ENCODE measurements at regions not wholly inside any gene's neighbourhood (a gene's known extent, or its start where the extent isn't known, plus 50 kb on each side); places are given as distances from the start of the nearest gene placed in this dataset.
A peak's percentile ranks its signal among the peaks of the same experiment; 100 is the strongest.

DNA sequence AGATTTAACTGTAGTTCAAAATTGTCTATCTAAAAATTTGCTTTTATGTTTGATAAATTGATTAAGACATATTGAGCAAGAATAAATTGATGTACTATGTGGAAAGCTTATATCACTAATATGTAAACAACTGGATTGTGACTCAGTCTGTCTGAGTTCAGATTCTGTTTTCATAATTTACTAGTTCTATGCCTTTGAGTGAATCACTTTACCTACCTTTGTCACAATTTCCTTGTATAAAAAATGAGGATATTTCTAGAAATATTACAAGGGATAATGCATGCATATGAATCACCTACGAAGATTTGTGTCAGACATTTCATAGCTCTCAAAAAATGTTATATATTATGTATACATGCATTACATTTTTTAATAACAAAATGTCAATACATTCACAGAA lies 245.1 kb upstream of the ZWINT start:
- H3K27me3 ChIP-seq (ENCODE audit: control insufficient read depth, insufficient read depth, low read length), result no peaks in the 10 kb centered on the region
- H3K36me3 ChIP-seq (ENCODE audit: control insufficient read depth in 2 of 3, insufficient read depth in 3 of 3, low read length in 3 of 3), result no peaks in the 10 kb centered on the region
- H3K4me3 ChIP-seq (ENCODE audit: low read length in 3 of 3), result no peak overlapping the region
- H3K27ac ChIP-seq (ENCODE audit: low read depth in 2 of 2, low read length in 2 of 2), result no peak overlapping the region
- H3K4me1 ChIP-seq (ENCODE audit: control insufficient read depth in 2 of 3, insufficient read depth in 2 of 3, low read depth in 1 of 3, low read length in 3 of 3), result no peaks in the 10 kb centered on the region
- intact Hi-C loops (cut with DNase I), result no loop called here
- H3K9ac ChIP-seq (ENCODE audit: low read length in 3 of 3), result no peak overlapping the region
- TF ChIP-seq, protein P1, sequence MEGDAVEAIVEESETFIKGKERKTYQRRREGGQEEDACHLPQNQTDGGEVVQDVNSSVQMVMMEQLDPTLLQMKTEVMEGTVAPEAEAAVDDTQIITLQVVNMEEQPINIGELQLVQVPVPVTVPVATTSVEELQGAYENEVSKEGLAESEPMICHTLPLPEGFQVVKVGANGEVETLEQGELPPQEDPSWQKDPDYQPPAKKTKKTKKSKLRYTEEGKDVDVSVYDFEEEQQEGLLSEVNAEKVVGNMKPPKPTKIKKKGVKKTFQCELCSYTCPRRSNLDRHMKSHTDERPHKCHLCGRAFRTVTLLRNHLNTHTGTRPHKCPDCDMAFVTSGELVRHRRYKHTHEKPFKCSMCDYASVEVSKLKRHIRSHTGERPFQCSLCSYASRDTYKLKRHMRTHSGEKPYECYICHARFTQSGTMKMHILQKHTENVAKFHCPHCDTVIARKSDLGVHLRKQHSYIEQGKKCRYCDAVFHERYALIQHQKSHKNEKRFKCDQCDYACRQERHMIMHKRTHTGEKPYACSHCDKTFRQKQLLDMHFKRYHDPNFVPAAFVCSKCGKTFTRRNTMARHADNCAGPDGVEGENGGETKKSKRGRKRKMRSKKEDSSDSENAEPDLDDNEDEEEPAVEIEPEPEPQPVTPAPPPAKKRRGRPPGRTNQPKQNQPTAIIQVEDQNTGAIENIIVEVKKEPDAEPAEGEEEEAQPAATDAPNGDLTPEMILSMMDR (IDR thresholded peaks at IDR 0.05; ENCODE audit: borderline replicate concordance, extremely low read depth, insufficient read depth), result no peak
- DNase-seq (no peak), FAIRE-seq (peak; percentile 11)
- no peaks in the 10 kb centered on the region for H3K9me3 ChIP-seq (ENCODE audit: control insufficient read depth in 2 of 3, insufficient read depth in 1 of 3, low read length in 3 of 3)

DNA sequence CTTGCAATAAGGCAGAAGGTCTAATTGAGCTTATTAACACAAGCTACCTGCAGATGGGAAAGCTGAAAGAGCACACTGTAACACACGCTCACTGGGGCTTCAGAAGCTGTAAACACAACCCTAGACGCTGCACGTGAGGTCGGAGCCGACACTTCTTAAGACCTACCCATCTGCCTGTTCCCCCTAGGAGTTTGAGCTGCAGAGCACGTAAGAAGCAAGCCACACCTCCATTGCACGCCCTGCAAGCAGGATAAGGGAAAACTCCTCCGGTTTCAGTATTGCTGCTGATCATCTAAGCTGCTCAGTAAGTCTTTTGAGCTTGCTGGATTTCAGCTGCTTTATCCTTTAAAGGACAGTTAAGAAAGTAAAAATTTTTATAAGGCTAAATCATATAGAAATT lies 244.0 kb upstream of the ZWINT start:
- H3K4me3 ChIP-seq (ENCODE audit: low read length in 3 of 3), result peak overlapping the region in 2 of 3 donors; percentile 18 to 40
- no peaks in the 10 kb centered on the region for H3K27me3 ChIP-seq (ENCODE audit: control insufficient read depth, insufficient read depth, low read length)
- TF ChIP-seq, protein P1 (IDR thresholded peaks at IDR 0.05; ENCODE audit: borderline replicate concordance, extremely low read depth, insufficient read depth), result no peak
- DNase-seq, result peak in 3 of 5 donors; percentile 19 to 33 (median 27)
- H3K36me3 ChIP-seq (ENCODE audit: control insufficient read depth in 2 of 3, insufficient read depth in 3 of 3, low read length in 3 of 3), result no peaks in the 10 kb centered on the region
- H3K4me1 ChIP-seq (ENCODE audit: control insufficient read depth in 2 of 3, insufficient read depth in 2 of 3, low read depth in 1 of 3, low read length in 3 of 3), result no peaks in the 10 kb centered on the region
- no peak for FAIRE-seq
- no peak overlapping the region for H3K9ac ChIP-seq (ENCODE audit: low read length in 3 of 3)
- no peaks in the 10 kb centered on the region for H3K9me3 ChIP-seq (ENCODE audit: control insufficient read depth in 2 of 3, insufficient read depth in 1 of 3, low read length in 3 of 3)
- intact Hi-C loops (cut with DNase I), result no loop called here
- no peak overlapping the region for H3K27ac ChIP-seq (ENCODE audit: low read depth in 2 of 2, low read length in 2 of 2)

DNA sequence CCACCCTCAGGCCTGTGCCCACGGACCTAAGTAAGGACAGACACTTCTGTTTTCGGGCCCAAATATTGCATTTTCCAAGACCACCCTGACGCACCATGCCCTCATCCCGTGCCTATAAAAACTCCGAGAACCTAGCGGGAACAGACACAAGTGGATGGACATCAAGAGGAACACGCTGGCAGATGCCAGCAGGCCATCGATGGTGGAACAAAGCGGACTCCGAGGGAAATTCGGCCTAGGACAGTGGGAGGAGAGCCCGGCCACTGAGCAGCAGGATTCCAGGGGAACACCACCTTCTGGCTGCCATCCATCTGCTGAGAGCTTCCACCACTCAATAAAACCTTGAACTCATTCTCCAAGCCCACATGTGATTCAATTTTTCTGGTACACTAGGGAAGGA lies 243.6 kb upstream of the ZWINT start:
- no peaks in the 10 kb centered on the region for H3K27me3 ChIP-seq (ENCODE audit: control insufficient read depth, insufficient read depth, low read length)
- DNase-seq, result peak in 1 of 5 donors; percentile 52
- TF ChIP-seq, protein P1 (IDR thresholded peaks at IDR 0.05; ENCODE audit: borderline replicate concordance, extremely low read depth, insufficient read depth), result no peak
- FAIRE-seq, result no peak
- H3K36me3 ChIP-seq (ENCODE audit: control insufficient read depth in 2 of 3, insufficient read depth in 3 of 3, low read length in 3 of 3), result no peaks in the 10 kb centered on the region
- H3K9me3 ChIP-seq (ENCODE audit: control insufficient read depth in 2 of 3, insufficient read depth in 1 of 3, low read length in 3 of 3), result no peaks in the 10 kb centered on the region
- no peak overlapping the region for H3K9ac ChIP-seq (ENCODE audit: low read length in 3 of 3)
- H3K4me3 ChIP-seq (ENCODE audit: low read length in 3 of 3), result peak overlapping the region in 2 of 3 donors; percentile 18 to 40
- intact Hi-C loops (cut with DNase I), result no loop called here
- H3K4me1 ChIP-seq (ENCODE audit: control insufficient read depth in 2 of 3, insufficient read depth in 2 of 3, low read depth in 1 of 3, low read length in 3 of 3), result no peaks in the 10 kb centered on the region
- no peak overlapping the region for H3K27ac ChIP-seq (ENCODE audit: low read depth in 2 of 2, low read length in 2 of 2)

DNA sequence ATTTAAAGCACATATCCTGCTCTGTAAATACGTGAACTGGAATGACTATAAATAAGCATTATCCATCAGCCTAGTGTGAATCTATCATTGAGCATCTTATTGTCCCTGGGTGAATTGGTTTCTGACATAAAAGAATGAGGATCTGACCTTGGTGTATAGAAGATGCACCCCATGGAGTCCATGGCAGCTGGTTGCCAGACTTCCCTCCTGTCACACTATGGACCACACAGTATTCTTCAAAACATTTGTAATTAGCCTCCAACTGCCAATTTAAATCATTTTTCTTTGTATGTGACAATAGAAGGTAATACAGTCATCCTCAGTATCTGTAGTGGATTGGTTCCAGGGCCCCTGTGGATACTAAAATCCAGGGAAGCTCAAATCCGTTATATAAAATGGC lies 238.1 kb upstream of the ZWINT start:
- FAIRE-seq (no peak), DNase-seq (no peak)
- intact Hi-C loops (cut with DNase I), result no loop called here
- no peak overlapping the region for H3K9ac ChIP-seq (ENCODE audit: low read length in 3 of 3)
- H3K9me3 ChIP-seq (ENCODE audit: control insufficient read depth in 2 of 3, insufficient read depth in 1 of 3, low read length in 3 of 3), result no peaks in the 10 kb centered on the region
- H3K27me3 ChIP-seq (ENCODE audit: control insufficient read depth, insufficient read depth, low read length), result no peaks in the 10 kb centered on the region
- H3K4me1 ChIP-seq (ENCODE audit: control insufficient read depth in 2 of 3, insufficient read depth in 2 of 3, low read depth in 1 of 3, low read length in 3 of 3), result no peaks in the 10 kb centered on the region
- TF ChIP-seq, protein P1 (IDR thresholded peaks at IDR 0.05; ENCODE audit: borderline replicate concordance, extremely low read depth, insufficient read depth), result no peak
- H3K36me3 ChIP-seq (ENCODE audit: control insufficient read depth in 2 of 3, insufficient read depth in 3 of 3, low read length in 3 of 3), result no peaks in the 10 kb centered on the region
- H3K4me3 ChIP-seq (ENCODE audit: low read length in 3 of 3), result no peak overlapping the region
- no peak overlapping the region for H3K27ac ChIP-seq (ENCODE audit: low read depth in 2 of 2, low read length in 2 of 2)

All from kidney (tissue), 13 donors.